ENCODE measurements at regions not wholly inside any gene's neighbourhood (a gene's known extent, or its start where the extent isn't known, plus 50 kb on each side); places are given as distances from the start of the nearest gene placed in this dataset.
"Not testable (repeated sequence)": the region's sequence is repeated elsewhere in the genome, so short reads cannot be mapped to it uniquely, and the experiment has no call there.

GRCh38 chr22:48820481-48821345, 1007.0 kb downstream of the BRD1 start:
- Histone ChIP-seq H3F3A (ENCODE audit: insufficient read depth) (no peaks in the 10 kb centered on the region), H3K9me2 (ENCODE audit: insufficient read depth) (no peaks in the 10 kb centered on the region), H2AFZ (no peak overlapping the region), H3K27me3 (replicated peaks; ENCODE audit: insufficient read depth) (no peaks in the 10 kb centered on the region), H4K20me1 (ENCODE audit: insufficient read depth) (no peaks in the 10 kb centered on the region), H3K79me2 (ENCODE audit: insufficient read depth) (no peaks in the 10 kb centered on the region), H3K9ac (no peak overlapping the region), H3K27ac (no peak overlapping the region), H3K9me3 (ENCODE audit: low read depth) (no peaks in the 10 kb centered on the region), H3K4me1 (ENCODE audit: insufficient read depth) (no peaks in the 10 kb centered on the region), H3K4me3 (no peak overlapping the region), H3K4me2 (ENCODE audit: unreplicated experiment) (no peak overlapping the region), H3K36me3 (ENCODE audit: low read depth) (no peaks in the 10 kb centered on the region)
- no peak for DNase-seq
- WGBS, 2 experiments (ENCODE audit: low coverage in 1 of 2, low lambda C conversion rate in 2 of 2, missing lambda C conversion rate in 2 of 2): 64 to 73% methylated on average over 24 to 27 of the region's 27 CpGs
- TF ChIP-seq EZH2 (IDR thresholded peaks at IDR 0.05; ENCODE audit: insufficient read depth, poor library complexity, severe bottlenecking): no peak
- TF ChIP-seq EZH2phosphoT487 (IDR thresholded peaks at IDR 0.05; ENCODE audit: insufficient read depth, low read depth): no peak
- in situ Hi-C loops (cut with MboI): no loop called here

GRCh38 chr22:48819961-48820360, 1007.7 kb downstream of the BRD1 start:
- Histone ChIP-seq H3K79me2 (ENCODE audit: insufficient read depth) (no peaks in the 10 kb centered on the region), H3F3A (ENCODE audit: insufficient read depth) (no peaks in the 10 kb centered on the region), H3K27me3 (replicated peaks; ENCODE audit: insufficient read depth) (no peaks in the 10 kb centered on the region), H3K4me1 (ENCODE audit: insufficient read depth) (no peaks in the 10 kb centered on the region), H2AFZ (no peak overlapping the region), H3K4me2 (ENCODE audit: unreplicated experiment) (no peak overlapping the region), H3K9ac (no peak overlapping the region), H4K20me1 (ENCODE audit: insufficient read depth) (no peaks in the 10 kb centered on the region), H3K9me2 (ENCODE audit: insufficient read depth) (no peaks in the 10 kb centered on the region), H3K4me3 (no peak overlapping the region), H3K27ac (no peak overlapping the region), H3K9me3 (ENCODE audit: low read depth) (no peaks in the 10 kb centered on the region), H3K36me3 (ENCODE audit: low read depth) (no peaks in the 10 kb centered on the region)
- in situ Hi-C loops (cut with MboI): no loop called here
- TF ChIP-seq EZH2phosphoT487 (IDR thresholded peaks at IDR 0.05; ENCODE audit: insufficient read depth, low read depth) (no peak), EZH2 (IDR thresholded peaks at IDR 0.05; ENCODE audit: insufficient read depth, poor library complexity, severe bottlenecking) (no peak)
- 66 to 68% methylated on average over 13 of the region's 13 CpGs for WGBS, 2 experiments (ENCODE audit: low coverage in 1 of 2, low lambda C conversion rate in 2 of 2, missing lambda C conversion rate in 2 of 2)
- no peak for DNase-seq

DNA sequence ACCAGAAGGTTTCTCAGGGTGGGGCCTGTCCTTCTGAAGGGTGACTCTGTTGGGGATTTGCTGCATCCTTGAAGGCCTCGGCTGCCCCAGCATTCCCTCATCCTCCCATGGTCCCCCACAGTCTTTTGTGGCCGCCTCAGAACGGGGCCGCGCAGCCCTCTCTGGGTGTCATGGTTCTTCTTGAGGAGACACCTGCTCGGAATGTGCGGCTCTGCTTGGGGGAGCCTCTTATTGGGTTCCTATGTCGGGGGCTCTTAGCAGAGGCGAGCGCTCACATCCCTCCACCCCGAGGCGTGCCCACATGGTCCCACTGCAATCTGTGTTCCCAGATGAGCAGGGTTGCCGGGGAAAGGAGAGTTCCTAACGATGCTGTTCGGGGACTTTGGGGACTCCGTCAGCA, 1008.4 kb downstream of the BRD1 start:
- no peak overlapping the region for H3K4me3 ChIP-seq
- DNase-seq: no peak
- H4K20me1 ChIP-seq (ENCODE audit: insufficient read depth): no peaks in the 10 kb centered on the region
- no peak for TF ChIP-seq EZH2phosphoT487 (IDR thresholded peaks at IDR 0.05; ENCODE audit: insufficient read depth, low read depth)
- no peak for TF ChIP-seq EZH2 (IDR thresholded peaks at IDR 0.05; ENCODE audit: insufficient read depth, poor library complexity, severe bottlenecking)
- H3K4me2 ChIP-seq (ENCODE audit: unreplicated experiment): no peak overlapping the region
- H3K36me3 ChIP-seq (ENCODE audit: low read depth): no peaks in the 10 kb centered on the region
- in situ Hi-C loops (cut with MboI): no loop called here
- H3F3A ChIP-seq (ENCODE audit: insufficient read depth): no peaks in the 10 kb centered on the region
- H2AFZ ChIP-seq: no peak overlapping the region
- H3K27me3 ChIP-seq (replicated peaks; ENCODE audit: insufficient read depth): no peaks in the 10 kb centered on the region
- WGBS, 2 experiments (ENCODE audit: low coverage in 1 of 2, low lambda C conversion rate in 2 of 2, missing lambda C conversion rate in 2 of 2): 70 to 83% methylated on average over 15 to 16 of the region's 16 CpGs
- H3K9me3 ChIP-seq (ENCODE audit: low read depth): no peaks in the 10 kb centered on the region
- H3K9ac ChIP-seq: no peak overlapping the region
- no peaks in the 10 kb centered on the region for H3K4me1 ChIP-seq (ENCODE audit: insufficient read depth)
- no peak overlapping the region for H3K27ac ChIP-seq
- no peaks in the 10 kb centered on the region for H3K79me2 ChIP-seq (ENCODE audit: insufficient read depth)
- H3K9me2 ChIP-seq (ENCODE audit: insufficient read depth): no peaks in the 10 kb centered on the region

DNA sequence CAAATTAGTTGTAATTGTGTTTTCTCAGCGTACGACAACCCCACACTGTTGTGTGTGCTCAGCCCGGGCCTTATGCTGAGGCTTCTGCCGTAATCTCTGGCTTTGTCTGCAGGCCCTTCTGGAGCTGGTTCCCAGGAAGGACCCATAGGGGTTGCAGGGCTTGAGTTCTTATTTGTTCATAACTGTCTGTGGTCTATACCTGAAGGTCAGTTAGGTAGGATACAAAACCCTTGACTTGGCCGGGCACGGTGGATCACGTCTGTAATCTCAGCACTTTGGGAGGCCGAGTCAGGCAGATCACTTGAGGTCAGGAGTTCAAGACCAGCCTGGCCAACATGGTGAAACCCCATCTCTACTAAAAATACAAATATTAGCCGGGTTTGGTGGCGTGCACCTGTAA, 1010.2 kb downstream of the BRD1 start:
- H4K20me1 ChIP-seq (ENCODE audit: insufficient read depth); H3K79me2 ChIP-seq (ENCODE audit: insufficient read depth); H3K4me3 ChIP-seq; in situ Hi-C loops (cut with MboI); H3F3A ChIP-seq (ENCODE audit: insufficient read depth); DNase-seq; H3K27me3 ChIP-seq (replicated peaks; ENCODE audit: insufficient read depth); H3K27ac ChIP-seq; H3K9me2 ChIP-seq (ENCODE audit: insufficient read depth); H3K4me2 ChIP-seq (ENCODE audit: unreplicated experiment); H3K4me1 ChIP-seq (ENCODE audit: insufficient read depth); H3K36me3 ChIP-seq (ENCODE audit: low read depth); H3K9ac ChIP-seq; H3K9me3 ChIP-seq (ENCODE audit: low read depth); H2AFZ ChIP-seq: not testable (repeated sequence)
- WGBS, 2 experiments (ENCODE audit: low coverage in 1 of 2, low lambda C conversion rate in 2 of 2, missing lambda C conversion rate in 2 of 2): 64 to 69% methylated on average over 10 of the region's 10 CpGs
